ENCODE measurements at regions not wholly inside any gene's neighbourhood (a gene's known extent, or its start where the extent isn't known, plus 50 kb on each side); places are given as distances from the start of the nearest gene placed in this dataset.
"Not testable (repeated sequence)": the region's sequence is repeated elsewhere in the genome, so short reads cannot be mapped to it uniquely, and the experiment has no call there.

DNA sequence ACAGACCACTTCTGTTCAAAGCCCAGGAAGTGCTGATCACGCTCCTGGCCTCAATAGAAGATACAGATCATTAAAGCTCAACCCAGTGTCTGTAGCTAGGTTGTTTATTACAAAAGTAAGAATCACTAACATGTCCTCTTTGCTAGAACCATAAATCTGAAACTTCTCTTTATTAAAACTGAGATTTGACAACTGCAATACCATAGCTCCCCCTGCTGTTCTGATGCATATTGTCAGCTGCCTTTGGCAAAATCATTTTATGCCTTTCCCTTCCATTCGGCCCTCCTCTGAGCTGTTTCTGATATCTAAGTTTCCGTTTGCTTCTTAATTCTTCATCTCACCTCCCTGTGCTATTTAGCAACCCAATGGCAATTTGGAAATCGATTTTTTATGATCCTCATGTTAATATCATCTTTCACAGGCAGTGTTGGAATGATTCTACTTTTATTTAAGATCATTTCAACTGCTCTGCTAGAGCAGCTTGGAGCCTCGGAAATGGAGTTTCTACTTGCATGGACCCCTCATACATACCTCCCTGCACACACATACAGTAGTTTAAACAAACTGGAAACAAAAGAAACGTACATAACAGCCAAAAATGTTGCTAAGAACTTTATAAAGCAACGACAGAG lies 998.8 kb downstream of the MAT2B start:
- DNase-seq (ENCODE audit: low spot score): peak; percentile 59

DNA sequence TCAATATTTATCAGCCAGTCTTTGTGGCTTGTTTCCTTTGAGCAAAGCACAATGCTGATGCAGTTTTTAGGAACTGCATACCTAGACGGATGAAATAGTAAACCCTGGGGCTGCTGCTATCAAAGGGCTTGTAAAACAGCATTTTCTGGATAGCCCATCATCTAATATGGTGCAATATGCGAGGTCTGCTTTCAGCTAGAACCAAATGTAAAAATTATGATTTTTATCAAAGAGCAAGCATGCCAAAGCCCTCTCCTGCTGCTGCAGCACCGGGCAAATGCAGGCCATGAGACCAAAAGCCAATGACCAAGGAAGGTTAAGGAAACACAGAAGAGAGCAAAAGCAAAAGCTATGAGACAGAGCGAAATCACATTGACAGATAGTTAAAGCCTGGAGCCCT lies 1000.4 kb downstream of the MAT2B start:
- DNase-seq (ENCODE audit: low spot score): no peak

DNA sequence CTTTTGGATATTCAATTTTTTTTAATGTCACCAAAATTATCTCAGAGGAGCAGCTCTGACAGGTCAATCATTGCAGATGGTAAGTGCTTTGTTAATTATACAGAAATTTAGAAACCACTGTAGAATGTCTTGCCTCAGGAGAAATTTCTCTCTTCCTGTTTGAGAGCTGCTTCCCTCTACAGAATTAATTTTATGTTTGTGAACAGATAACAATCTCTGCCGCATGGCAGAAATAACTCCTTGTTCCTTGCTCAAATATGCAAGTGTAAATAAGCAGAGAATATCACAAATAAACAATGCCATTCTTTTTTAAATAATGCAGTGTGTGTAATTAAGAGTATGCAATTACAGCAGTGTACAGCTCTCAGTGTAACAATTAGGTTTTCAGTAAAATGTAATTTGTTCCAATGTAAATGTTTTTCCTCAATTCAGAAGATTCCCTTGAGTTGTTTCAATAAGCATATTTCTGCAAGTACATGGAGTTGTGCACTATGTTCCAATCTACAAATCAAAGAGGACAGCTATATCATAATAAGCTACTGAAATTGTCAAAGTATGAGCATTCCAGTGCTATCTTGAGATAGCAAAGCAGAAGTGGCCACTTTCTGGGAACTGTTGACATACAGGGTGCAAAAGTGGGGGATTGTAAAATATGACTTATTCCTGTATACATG lies 1012.8 kb downstream of the MAT2B start:
- DNase-seq (ENCODE audit: low spot score): no peak

DNA sequence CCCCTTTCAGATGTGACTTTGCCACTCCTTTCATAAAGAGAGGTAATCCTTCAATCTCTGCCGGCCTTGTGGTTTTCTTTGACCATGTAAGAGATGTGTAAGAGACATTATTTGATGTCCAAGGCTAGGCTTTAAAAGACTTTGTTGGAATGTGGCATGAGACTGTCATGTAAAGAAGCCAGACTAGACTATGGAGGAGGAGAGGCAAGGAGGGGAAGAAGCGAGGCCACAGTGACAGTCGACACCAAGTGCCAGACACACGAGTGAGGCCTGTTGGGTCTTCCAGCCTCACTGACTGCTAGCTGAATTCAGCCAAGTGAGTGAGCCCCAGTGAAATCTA lies 1013.3 kb downstream of the MAT2B start:
- no peak for DNase-seq (ENCODE audit: low spot score)

DNA sequence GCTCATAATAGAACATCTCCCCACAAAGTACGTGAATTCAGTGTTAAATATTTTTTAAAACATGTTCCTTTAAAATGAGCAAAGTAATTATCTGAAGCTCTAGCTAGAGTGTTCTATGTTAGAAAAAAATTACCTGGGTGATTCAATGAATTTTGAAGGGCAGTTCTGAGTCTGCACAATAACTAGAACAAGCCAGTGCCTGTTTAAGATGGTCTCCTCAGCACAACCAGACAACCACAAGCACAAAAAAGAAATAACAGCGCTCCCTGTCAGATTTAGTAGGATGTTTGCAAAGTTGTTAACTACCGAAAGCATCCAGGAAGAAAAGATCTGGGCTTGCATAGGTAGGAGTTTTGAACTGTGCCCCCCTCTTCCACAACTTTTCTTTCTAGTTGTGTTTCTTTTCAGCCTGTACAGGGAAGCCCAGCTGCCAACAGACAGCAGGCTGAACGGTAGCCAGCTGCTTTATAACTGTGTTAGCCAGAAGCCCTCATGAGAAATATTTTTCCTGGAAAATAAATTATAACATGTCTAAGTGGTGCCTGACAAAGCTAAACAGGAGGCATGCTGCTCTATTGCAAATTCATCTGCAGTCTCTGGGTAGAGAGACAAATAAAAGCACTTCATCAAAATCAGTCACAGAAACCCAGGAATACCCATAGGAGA lies 1026.9 kb downstream of the MAT2B start:
- DNase-seq (ENCODE audit: low spot score): no peak

DNA sequence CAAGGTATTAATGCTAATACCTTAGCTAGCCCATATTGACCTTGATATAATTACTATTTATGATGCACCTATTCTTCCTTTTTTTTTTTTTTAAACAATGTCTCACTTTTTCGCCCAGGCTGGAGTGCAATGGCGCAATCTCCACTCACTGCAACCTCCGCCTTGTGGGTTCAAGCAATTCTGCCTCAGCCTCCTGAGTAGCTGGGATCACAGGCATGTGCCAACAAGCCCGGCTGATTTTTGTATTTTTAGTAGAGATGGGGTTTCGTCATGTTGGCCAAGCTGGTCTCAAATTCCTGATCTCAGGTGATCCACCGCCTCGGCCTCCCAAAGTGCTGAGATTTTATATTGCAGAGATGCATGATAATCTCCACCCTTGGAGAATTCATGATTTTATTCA lies 1028.0 kb downstream of the MAT2B start:
- not testable (repeated sequence) for DNase-seq (ENCODE audit: low spot score)

DNA sequence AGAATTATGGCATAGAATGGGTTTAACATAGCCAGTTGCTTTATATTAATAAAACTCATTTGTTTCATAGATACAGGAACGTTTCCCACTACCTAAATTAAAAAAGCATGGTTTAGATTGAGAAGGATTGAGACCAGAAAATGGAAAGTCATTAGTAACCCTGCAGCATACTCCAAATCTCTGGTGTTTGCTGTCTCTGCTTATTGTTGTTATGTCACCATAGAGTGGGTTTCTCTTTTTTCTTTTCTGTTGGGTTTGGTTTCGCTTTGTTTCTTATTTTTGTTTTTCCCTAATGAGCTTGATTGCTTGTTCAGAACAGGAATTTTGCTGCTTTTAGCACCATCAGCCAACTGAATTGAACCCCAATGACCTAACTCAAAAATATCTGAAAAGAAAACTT lies 1034.8 kb downstream of the MAT2B start:
- DNase-seq (ENCODE audit: low spot score): no peak

DNA sequence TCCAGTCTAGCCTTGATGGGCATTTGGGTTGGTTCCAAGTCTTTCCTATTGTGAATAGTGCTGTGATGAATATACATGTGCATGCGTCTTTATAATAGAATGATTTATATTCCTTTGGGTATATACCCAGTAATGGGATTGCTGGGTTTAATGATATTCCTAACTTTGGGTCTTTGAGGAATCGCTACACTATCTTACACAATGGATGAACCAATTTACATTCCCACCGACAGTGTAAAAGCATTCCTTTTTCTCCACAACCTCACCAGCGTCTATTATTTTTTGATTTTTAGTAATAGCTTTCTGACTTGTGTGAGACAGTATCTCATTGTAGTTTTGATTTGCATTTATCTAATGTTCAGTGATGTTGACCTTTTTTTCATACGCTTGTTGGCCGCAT lies 1040.1 kb downstream of the MAT2B start:
- no peak for DNase-seq (ENCODE audit: low spot score)

DNA sequence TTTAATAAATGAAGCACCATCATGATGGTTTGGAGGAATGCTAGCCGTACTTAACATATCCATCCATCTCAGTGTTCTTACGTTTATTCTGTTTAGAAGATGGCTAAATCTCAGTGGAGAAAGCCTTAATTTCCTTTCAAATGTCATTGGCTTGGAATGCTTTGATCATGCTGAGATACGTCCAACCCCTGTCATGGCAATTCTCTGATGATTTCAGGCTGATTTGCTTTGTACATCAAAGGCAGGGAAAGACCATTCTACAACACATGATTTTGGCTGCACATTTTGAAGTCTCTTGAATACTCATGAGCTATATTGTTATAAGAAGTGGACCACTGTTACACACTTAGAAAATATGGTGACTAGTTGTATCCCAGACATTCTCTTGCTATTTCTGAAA lies 1048.4 kb downstream of the MAT2B start:
- peak; percentile 55 for DNase-seq (ENCODE audit: low spot score)

DNA sequence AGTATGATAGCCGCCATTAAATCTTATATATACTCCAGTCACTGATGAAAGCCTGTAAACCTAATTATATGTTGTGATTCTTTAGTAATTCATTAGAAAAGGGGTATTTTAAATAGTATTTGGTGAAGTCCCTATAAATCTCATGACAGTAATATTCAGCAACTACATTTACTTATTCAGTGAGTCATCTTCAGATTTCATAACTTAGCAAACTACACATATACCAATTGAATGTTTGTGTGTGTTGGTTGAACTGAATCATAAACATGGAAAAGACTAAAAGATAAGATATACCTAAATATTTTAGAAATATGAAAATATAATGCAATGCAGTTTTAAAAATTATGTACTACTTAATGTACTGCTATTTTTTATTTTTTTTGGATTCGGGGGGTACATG lies 1050.4 kb downstream of the MAT2B start:
- DNase-seq (ENCODE audit: low spot score): no peak

DNA sequence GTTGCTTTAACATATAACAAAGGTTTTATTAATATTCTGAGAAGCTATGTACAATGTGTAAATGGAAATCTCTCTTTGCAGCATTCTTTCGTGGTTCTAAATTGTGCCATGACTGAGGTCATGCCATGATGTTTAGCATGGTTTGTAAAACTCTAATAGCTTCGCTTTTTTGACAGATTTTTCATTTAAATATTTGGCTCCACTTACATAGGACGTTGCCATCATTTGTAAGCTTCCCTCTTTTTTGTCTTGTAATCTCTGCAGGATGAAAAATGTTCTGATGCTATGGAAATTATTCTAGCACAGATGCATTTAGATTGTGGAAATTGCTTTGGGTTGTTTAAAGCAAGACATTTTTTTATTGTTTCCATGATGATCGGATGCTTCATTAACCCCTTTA lies 1054.8 kb downstream of the MAT2B start:
- no peak for DNase-seq (ENCODE audit: low spot score)

DNA sequence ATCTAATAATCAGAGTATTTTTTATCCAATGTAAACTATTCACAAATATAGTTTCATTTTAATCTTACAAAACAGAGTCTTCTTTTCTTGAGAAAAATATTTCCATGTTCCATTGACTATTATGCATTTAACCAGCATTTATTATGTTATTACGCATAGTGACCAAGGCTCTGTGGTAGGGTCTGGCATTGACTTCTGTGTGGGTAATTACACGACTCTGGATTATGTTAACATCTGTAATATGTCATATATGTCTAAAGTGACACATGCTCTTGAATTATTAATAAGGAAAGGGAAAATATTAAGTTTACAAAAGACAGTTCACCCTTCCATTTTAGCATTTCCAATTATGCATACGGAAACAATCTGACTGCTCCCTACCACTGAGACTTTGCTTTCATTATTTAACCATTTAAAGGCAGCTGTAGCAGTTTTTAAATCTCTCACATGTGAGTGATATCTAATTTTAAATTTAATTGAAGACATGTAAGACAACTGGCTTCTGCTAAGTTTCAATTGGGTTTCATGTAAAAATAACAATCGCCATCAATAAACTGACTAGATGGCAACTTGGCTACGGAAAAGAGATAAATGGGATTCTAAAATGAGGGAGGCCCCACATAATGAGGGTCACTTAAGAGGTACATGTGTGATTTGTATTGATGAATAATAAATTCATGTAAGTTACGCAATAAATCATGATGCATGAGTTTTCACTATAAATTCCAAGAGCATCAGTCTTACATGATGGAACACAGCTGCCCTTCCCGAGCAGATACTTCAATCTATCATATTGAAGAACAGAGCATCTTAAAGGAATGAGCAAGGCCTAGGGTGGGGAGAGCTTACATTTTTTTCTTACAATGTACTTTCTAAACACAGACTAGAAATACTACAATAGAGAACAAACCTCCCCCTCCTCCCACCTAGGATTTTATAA lies 1056.8 kb downstream of the MAT2B start:
- no peak for DNase-seq (ENCODE audit: low spot score)

DNA sequence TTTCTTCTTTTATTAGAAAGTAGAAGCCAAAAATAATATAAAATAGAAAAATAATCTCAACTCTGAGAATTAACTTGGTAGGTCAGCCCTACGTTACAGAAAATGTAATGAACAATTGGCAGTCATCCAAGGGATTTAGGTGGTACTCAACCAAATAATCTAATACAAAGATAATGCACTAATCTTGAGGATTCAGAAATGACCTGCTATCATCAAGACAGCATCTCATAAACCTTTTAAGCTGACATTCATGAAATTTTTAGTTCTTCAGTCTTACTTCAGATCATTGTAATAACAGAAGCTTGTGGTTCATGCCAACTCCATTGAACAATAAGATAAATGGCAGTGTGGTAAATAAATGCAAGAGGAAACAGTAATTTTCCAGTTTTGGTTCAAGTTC lies 1058.0 kb downstream of the MAT2B start:
- DNase-seq (ENCODE audit: low spot score): no peak

DNA sequence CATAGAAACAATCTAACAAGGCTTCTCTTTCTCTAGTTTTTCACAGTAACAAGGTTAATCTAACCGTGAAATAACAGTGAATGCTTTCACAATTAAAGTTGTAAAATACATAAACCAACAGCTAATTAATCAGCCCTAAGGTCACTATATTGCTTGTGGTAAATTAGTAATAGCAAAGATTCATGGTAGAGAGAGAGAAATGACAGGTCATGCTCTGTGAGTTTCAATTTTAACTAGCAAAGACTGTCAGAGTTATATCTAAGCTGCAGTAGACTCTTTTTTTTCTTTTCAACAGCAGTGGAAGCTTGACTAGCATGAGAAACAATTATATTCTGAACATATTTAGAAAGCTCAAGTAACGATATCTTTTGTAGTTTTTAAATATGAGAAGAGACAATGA lies 1068.0 kb downstream of the MAT2B start:
- no peak for DNase-seq (ENCODE audit: low spot score)

DNA sequence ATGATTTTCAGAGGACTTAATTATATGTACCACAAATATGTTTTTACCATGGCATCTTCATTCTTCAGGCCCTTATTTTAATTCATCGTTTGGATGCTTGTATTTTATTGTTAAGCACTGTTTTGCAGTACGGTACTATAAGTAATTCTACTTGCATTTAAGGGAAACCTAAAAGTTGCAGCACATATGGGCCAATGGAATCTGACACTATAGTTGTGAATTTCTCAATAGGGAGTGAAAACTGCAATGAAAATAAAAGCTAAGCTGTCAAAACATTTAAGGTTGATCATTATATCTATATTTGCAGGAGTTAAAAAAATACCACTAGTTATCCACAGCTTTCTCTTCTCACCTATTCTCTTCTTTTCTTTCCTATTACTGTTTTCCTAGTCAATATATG lies 1071.8 kb downstream of the MAT2B start:
- DNase-seq (ENCODE audit: low spot score): no peak

DNA sequence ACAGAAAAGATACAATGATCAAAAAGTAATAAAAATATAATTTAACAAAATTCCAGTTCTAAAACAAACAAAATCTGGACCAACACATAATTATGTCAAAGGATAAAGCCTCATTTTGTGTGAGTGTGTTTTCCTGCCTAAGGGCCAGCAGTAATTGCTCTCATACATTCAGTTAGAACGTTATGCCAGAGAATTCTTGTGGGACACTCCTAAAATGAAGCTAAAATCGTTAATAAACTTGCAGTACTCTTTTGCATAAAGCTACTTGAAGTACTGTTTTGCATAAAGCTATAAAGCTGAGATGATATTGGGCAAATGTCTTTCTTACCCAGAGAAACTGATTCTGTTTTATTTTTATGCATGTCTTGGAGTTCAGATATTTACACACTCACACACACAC lies 1072.3 kb downstream of the MAT2B start:
- no peak for DNase-seq (ENCODE audit: low spot score)

DNA sequence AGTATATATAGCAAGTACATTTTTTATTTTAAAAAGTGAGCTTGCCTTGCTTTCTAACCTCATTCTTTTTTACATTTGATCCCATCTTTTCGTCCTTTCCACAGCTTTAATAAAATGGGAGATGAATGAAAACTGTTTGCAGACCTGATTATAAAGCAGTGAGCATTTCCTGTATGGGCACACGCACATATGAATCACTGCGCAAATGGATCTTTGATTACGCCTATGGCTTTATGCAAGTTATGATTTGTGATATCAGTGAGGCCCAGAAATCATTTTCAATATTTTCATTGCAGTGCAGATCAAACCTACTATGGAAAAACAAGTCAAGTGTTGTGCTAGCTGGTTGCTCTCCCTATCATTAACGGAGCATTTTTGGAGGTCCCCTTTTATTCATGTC lies 1073.0 kb downstream of the MAT2B start:
- DNase-seq (ENCODE audit: low spot score): no peak

DNA sequence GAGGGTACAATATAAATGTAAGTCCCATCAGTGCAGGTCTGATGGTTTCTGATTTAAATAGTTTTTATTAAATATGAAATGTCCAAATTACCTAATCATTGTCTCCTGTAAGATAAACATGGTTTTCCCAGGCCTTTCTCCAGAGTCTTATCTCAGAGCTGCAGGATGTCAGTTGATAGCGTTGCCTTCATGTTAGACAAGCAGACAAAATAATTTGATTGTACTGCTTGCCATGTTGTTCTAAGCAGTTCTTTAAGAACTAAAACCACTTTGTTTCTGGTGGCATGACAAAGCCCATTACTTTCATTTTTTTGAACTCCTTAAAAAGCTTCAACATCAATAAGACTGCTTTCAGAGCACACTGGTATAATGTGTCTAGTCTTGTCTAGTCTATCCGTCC lies 1073.5 kb downstream of the MAT2B start:
- no peak for DNase-seq (ENCODE audit: low spot score)

DNA sequence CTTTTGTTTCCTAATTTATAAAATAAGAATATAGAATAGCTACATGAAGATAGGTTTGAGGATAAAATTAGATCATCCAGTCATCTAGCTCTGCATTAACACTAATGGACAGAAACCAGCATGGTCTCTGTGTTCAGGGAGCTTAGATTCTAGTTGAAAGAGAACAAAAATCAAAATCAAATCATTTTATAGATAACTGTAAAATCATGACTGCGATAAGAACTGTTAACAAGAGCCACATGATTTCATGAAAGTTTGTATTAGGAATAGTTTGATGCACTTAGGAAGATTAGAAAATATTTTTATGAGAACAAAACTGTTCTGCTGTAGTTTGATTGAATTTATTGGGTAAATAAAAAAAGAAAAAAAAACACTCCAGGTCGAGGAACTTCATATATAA lies 1074.7 kb downstream of the MAT2B start:
- DNase-seq (ENCODE audit: low spot score): no peak

DNA sequence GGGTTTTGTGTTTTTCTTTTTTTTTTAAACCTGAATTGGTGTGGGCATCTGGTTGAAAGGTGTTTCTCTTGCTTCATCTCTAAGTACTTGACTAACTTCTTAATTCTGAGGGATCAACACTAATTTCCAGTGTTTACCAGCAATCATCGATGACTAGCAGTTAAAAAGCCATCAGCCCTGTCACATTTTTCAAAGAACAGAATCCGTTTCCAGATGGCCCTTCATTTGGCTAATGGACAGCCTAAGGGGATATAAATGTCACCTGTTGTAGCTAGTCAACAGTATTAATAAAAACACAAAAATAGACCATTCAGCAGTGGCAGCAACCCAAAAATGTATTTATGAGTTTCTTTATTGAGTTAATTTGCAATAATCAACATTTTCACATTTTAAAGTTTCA lies 1076.5 kb downstream of the MAT2B start:
- DNase-seq (ENCODE audit: low spot score): no peak

DNA sequence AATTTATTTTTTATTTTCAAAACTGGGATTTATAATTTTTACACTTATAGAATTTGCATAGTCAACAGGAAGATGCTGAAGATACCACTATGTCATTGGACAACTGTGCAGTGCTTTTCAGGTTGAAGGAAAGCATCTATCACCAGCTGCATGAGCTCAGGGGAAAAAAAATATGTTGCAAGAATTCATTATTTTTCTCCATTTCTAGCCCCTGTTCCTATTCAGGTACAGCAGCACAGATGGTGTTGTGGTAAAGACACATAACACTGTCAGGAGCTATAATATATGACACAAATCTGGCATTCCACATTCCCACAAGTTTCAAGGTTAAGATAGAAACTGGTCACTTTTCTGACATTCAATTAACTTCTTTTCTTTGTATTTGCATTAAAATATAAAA lies 1088.6 kb downstream of the MAT2B start:
- DNase-seq (ENCODE audit: low spot score): no peak

DNA sequence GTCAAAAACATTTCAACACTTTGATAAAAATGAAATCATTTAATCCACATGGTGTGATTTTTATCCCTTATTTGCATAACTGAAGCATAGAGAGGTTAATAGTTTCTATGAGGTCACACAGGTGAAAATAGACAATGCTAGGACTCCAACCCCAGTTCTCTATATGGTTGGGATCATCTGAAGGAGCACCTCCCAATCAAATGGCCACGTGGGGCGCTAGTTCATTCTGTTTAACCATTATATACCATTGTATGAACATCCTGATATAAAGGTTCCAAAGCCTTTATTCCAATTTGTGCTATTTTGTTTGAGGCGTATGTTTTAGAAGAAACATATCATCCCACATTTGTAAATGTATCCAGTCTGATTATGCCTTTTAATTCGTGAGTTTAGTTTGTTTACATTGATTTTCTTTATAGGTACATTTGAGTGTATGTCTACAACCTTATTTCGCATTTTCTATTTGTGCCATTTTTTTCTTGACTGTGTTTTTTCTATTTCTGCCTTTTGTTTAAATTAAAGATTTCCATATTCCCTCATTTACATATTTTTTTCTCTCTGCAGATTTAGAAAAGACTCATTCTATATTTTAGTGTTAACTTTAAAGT lies 1092.0 kb downstream of the MAT2B start:
- DNase-seq (ENCODE audit: low spot score): peak; percentile 31

All from SW480 (cell line).